Panc1 (cell line): ENCODE measurements at regions not wholly inside any gene's neighbourhood (a gene's known extent, or its start where the extent isn't known, plus 50 kb on each side); places are given as distances from the start of the nearest gene placed in this dataset.

Experiments used
- ATAC-seq: fragments of 200-7000 bp; cut with Tn5 transposase; 2 replicates; pipeline ENCODE4 v1.9.1; 2020; ENCODE audit warnings: mild to moderate bottlenecking, moderate library complexity
- BruUV-seq: library from RNA; stranded (reverse); fragments of 400-500 nt; replicated peaks from 2 replicates; lab custom pipeline; 2021; lab: Mats Ljungman, UMichigan
- CTCF ChIA-PET: fragments of 300-600 bp; sonication (Branson Sonifier 250); formaldehyde crosslinking; loops from one replicate; lab custom pipeline; 2022; ENCODE audit warnings: antibody characterized with exemption; lab: Charles Lee
- POLR2A ChIA-PET: fragments of 300-600 bp; sonication (Branson Sonifier 250); formaldehyde crosslinking; loops from one replicate; lab custom pipeline; 2022; ENCODE audit warnings: antibody characterized with exemption; lab: Charles Lee
- DNase-seq: peaks from one replicate; pipeline ENCODE4 v3.0.0-alpha.2; 2010; ENCODE audit warnings: low read depth, low spot score
- H3K27ac ChIP-seq: 2 replicates; pipeline ENCODE4 v1.5.1; 2011; ENCODE audit warnings: mild to moderate bottlenecking, low read length, inconsistent platforms
- H3K27me3 ChIP-seq: fragments of 200-500 bp; sonication (Bioruptor generic); 2 replicates; pipeline ENCODE4 v1.6.0; 2014; ENCODE audit warnings: low read length, inconsistent platforms; ENCODE audit not compliant: control insufficient read depth, insufficient read depth
- H3K36me3 ChIP-seq: fragments of 200-500 bp; sonication (Bioruptor generic); 2 replicates; pipeline ENCODE4 v1.5.1; 2014; ENCODE audit warnings: inconsistent platforms, mild to moderate bottlenecking, low read length, moderate library complexity; ENCODE audit not compliant: control insufficient read depth, insufficient read depth
- H3K4me1 ChIP-seq: 2 replicates; pipeline ENCODE4 v1.5.1; 2011; ENCODE audit warnings: inconsistent platforms, mild to moderate bottlenecking, low read length, moderate library complexity; ENCODE audit not compliant: control insufficient read depth, insufficient read depth
- H3K4me3 ChIP-seq, 2 experiments: 2 replicates each; pipeline ENCODE4 v1.5.1; 2011 to 2012; ENCODE audit warnings: low read depth in 2 of 2, low read length in 2 of 2, mild to moderate bottlenecking in 2 of 2, inconsistent platforms in 1 of 2, moderate library complexity in 1 of 2
- H3K9me3 ChIP-seq: fragments of 200-500 bp; sonication (Bioruptor generic); 2 replicates; pipeline ENCODE4 v1.5.1; 2014; ENCODE audit warnings: low read depth, mild to moderate bottlenecking, inconsistent platforms, low read length, moderate library complexity; ENCODE audit not compliant: control insufficient read depth, insufficient read depth
- CTCF ChIP-seq: fragments of 450-650 bp; IDR thresholded peaks from 2 replicates; pipeline ENCODE4 v1.5.1; 2017; ENCODE audit warnings: mild to moderate bottlenecking
- POLR2AphosphoS5 ChIP-seq: IDR thresholded peaks from 2 replicates; pipeline ENCODE4 v1.6.1; 2012; ENCODE audit warnings: mild to moderate bottlenecking, low read depth, low read length, moderate library complexity
- REST ChIP-seq, 2 experiments: IDR thresholded peaks; 2 replicates each; pipeline ENCODE4 v1.6.1; 2011 to 2012; ENCODE audit warnings: low read depth in 2 of 2, control low read depth in 1 of 2, low read length in 1 of 2, mild to moderate bottlenecking in 1 of 2, moderate library complexity in 1 of 2; ENCODE audit not compliant: insufficient read depth in 1 of 2
- SIN3A ChIP-seq: IDR thresholded peaks from 2 replicates; pipeline ENCODE4 v1.6.1; 2012; ENCODE audit warnings: low read depth, mild to moderate bottlenecking, low read length, moderate library complexity, borderline replicate concordance; ENCODE audit not compliant: insufficient read depth
- TCF7L2 ChIP-seq: IDR thresholded peaks from 2 replicates; pipeline ENCODE4 v1.6.1; 2011; ENCODE audit warnings: mild to moderate bottlenecking, low read depth, low read length, inconsistent platforms
- in situ Hi-C: cut with HindIII; loops from 2 replicates; pipeline ENCODE4 v1.10.0; 2016; ENCODE audit warnings: low sequenced_read_pairs, low pct_unique_long_range_greater_than_20kb
- intact Hi-C: fragments of 100-400 bp; cut with micrococcal nuclease; formaldehyde crosslinking; loops from one replicate; pipeline ENCODE4 v1.10.0; 2022; ENCODE audit not compliant: unreplicated experiment

- Histone ChIP-seq H3K27ac (no peak overlapping the region), H3K9me3 (no peaks in the 10 kb centered on the region), H3K36me3 (no peaks in the 10 kb centered on the region), H3K27me3 (no peaks in the 10 kb centered on the region), H3K4me1 (no peaks in the 10 kb centered on the region), H3K4me3 (no peak overlapping the region)
- no peak for ATAC-seq
- CTCF ChIA-PET: no interaction called here
- TF ChIP-seq POLR2AphosphoS5: no peak
- TF ChIP-seq SIN3A: no peak
- TF ChIP-seq REST (IDR thresholded peaks at IDR 0.05; ENCODE audit: insufficient read depth in 1 of 2, low read depth in 2 of 2, low read length in 1 of 2): no peak
- no peak for TF ChIP-seq TCF7L2
- TF ChIP-seq CTCF: no peak
- DNase-seq: no peak
- in situ Hi-C loops (no loop called here), intact Hi-C loops (no loop called here)
- BruUV-seq: no TSS peak
- POLR2A ChIA-PET: no interaction called here
Measured at GRCh38 chr16:52633230-52633629, 86.3 kb upstream of the TOX3 start.

- Histone ChIP-seq H3K27me3 (no peaks in the 10 kb centered on the region), H3K36me3 (no peaks in the 10 kb centered on the region), H3K27ac (no peak overlapping the region), H3K4me3 (no peak overlapping the region), H3K9me3 (no peaks in the 10 kb centered on the region), H3K4me1 (no peaks in the 10 kb centered on the region)
- CTCF ChIA-PET: no interaction called here
- intact Hi-C loops (no loop called here), in situ Hi-C loops (no loop called here)
- DNase-seq (no peak), ATAC-seq (no peak)
- POLR2A ChIA-PET: no interaction called here
- no peak for TF ChIP-seq CTCF
- TF ChIP-seq REST (IDR thresholded peaks at IDR 0.05; ENCODE audit: insufficient read depth in 1 of 2, low read depth in 2 of 2, low read length in 1 of 2): no peak
- no peak for TF ChIP-seq TCF7L2
- no peak for TF ChIP-seq POLR2AphosphoS5
- TF ChIP-seq SIN3A: no peak
- BruUV-seq: no TSS peak
Measured at GRCh38 chr16:52631711-52632110, 84.8 kb upstream of the TOX3 start.
